ENCODE measurements at regions not wholly inside any gene's neighbourhood (a gene's known extent, or its start where the extent isn't known, plus 50 kb on each side); places are given as distances from the start of the nearest gene placed in this dataset.

GRCh38 chr6:40904583-40905194 is 134.3 kb downstream of the UNC5CL start:
- TF ChIP-seq CTCF (IDR thresholded peaks at IDR 0.05 in 4 of 5, conservative IDR thresholded peaks at IDR 0.05 in 1 of 5): no peak
- no peak for TF ChIP-seq POLR2A (IDR thresholded peaks at IDR 0.05)
